K562 (cell line): ENCODE measurements at regions not wholly inside any gene's neighbourhood (a gene's known extent, or its start where the extent isn't known, plus 50 kb on each side); places are given as distances from the start of the nearest gene placed in this dataset.

ENCODE experiments used
- ATAC-seq: fragments of 200-7000 bp; cut with Tn5 transposase; 3 replicates; pipeline ENCODE4 v1.9.1; 2020; ENCODE audit warnings: moderate library complexity
- BruUV-seq: library from RNA; stranded (reverse); fragments of 400-500 nt; replicated peaks from 2 replicates; lab custom pipeline; 2021; lab: Mats Ljungman, UMichigan
- CTCF ChIA-PET: fragments of 300-600 bp; formaldehyde crosslinking; extraction: SDS; loops from one replicate; lab custom pipeline; 2021; ENCODE audit warnings: low intra/inter-chr PET ratio; lab: Yijun Ruan, JAX
- POLR2A ChIA-PET: fragments of 300-600, 350-650 bp; sonication (Branson Sonifier 250); formaldehyde crosslinking; extraction: SDS; loops from one replicate; lab custom pipeline; 2021; ENCODE audit warnings: antibody characterized with exemption, inconsistent platforms; lab: Yijun Ruan, JAX
- DNase-seq, 4 experiments: peaks; one replicate each; pipeline versions ENCODE4 v3.0.0 to v3.0.0-alpha.2; 2011 to 2018; ENCODE audit warnings: low spot score in 3 of 4, mixed read lengths in 3 of 4; ENCODE audit errors: extremely low read depth in 1 of 4
- FAIRE-seq: peaks from 2 replicates; lab custom pipeline; 2011; peaks lifted over from hg19 to GRCh38; lab: Jason Lieb, UNC
- H2AFZ ChIP-seq: 2 replicates; pipeline ENCODE4 v1.6.0; 2011; ENCODE audit warnings: low read depth, low read length, control low read depth, inconsistent platforms
- H3K27ac ChIP-seq: fragments of 200-600 bp; 3 replicates; pipeline ENCODE4 v1.8.0; 2011; ENCODE audit warnings: low read depth, mild to moderate bottlenecking, control low read depth, inconsistent platforms, low read length, moderate library complexity, mixed read lengths; ENCODE audit errors: extremely low read depth
- H3K27me3 ChIP-seq, 2 experiments: fragments of 300-600 bp in 1 of 2; 2 replicates in 1 of 2; 3 replicates in 1 of 2; pipeline versions ENCODE4 v1.6.0 to v1.8.0; 2011; ENCODE audit warnings: inconsistent platforms in 2 of 2, low read length in 2 of 2, mild to moderate bottlenecking in 1 of 2, mixed read lengths in 1 of 2, moderate library complexity in 1 of 2; ENCODE audit not compliant: control insufficient read depth in 2 of 2, insufficient read depth in 2 of 2
- H3K36me3 ChIP-seq: fragments of 300-600 bp; 3 replicates; pipeline ENCODE4 v1.8.0; 2011; ENCODE audit warnings: mild to moderate bottlenecking, low read length, inconsistent platforms; ENCODE audit not compliant: control insufficient read depth, insufficient read depth
- H3K4me1 ChIP-seq, 2 experiments: fragments of 200-600 bp in 1 of 2; replicated peaks in 1 of 2; 2 replicates in 1 of 2; 3 replicates in 1 of 2; pipeline versions ENCODE4 v1.5.1 to v1.8.0; 2011; ENCODE audit warnings: inconsistent platforms in 2 of 2, low read length in 2 of 2, mild to moderate bottlenecking in 1 of 2, mixed read lengths in 1 of 2, moderate library complexity in 1 of 2; ENCODE audit not compliant: control insufficient read depth in 2 of 2, insufficient read depth in 2 of 2
- H3K4me2 ChIP-seq: 2 replicates; pipeline ENCODE4 v1.6.1; 2011; ENCODE audit warnings: low read length, control low read depth, inconsistent platforms, mixed read lengths; ENCODE audit not compliant: insufficient read depth
- H3K4me3 ChIP-seq: fragments of 200-600 bp; sonication (generic), shearing (Covaris generic); 2 replicates; pipeline ENCODE4 v1.5.1; 2016; ENCODE audit warnings: control low read depth, inconsistent platforms
- H3K79me2 ChIP-seq: fragments of 200-600 bp; 3 replicates; pipeline ENCODE4 v1.8.0; 2011; ENCODE audit warnings: low read length, inconsistent platforms; ENCODE audit not compliant: control insufficient read depth, insufficient read depth
- H3K9ac ChIP-seq, 2 experiments: 2 replicates each; pipeline versions ENCODE4 v1.6.0 to v1.6.1; 2011; ENCODE audit warnings: low read depth in 2 of 2, low read length in 2 of 2, control low read depth in 1 of 2, inconsistent platforms in 1 of 2, mild to moderate bottlenecking in 1 of 2, mixed read lengths in 1 of 2; ENCODE audit not compliant: insufficient read depth in 1 of 2
- H3K9me1 ChIP-seq: one replicate; pipeline ENCODE4 v1.6.0; 2011; ENCODE audit warnings: inconsistent platforms, mild to moderate bottlenecking, low read length, moderate library complexity; ENCODE audit not compliant: control insufficient read depth, insufficient read depth
- H3K9me3 ChIP-seq: replicated peaks from 2 replicates; pipeline ENCODE4 v1.5.1; 2011; ENCODE audit warnings: low read depth, low read length, inconsistent platforms; ENCODE audit not compliant: control insufficient read depth, insufficient read depth
- H4K20me1 ChIP-seq: replicated peaks from 2 replicates; pipeline ENCODE4 v1.6.1; 2011; ENCODE audit warnings: low read length, inconsistent platforms, mixed read lengths; ENCODE audit not compliant: control insufficient read depth, insufficient read depth
- CSDE1 ChIP-seq, 2 experiments: fragments of 450-650 bp; IDR thresholded peaks; 2 replicates each; pipeline ENCODE4 v1.6.1; 2016; ENCODE audit warnings: mild to moderate bottlenecking in 1 of 2
- HMG20A ChIP-seq: fragments of 450-650 bp; formaldehyde crosslinking; conservative IDR thresholded peaks from 2 replicates; pipeline ENCODE4 v1.4.0; 2020; ENCODE audit warnings: mild to moderate bottlenecking, mixed read lengths
- HMG20B ChIP-seq: fragments of 250-450 bp; sonication (Bioruptor Pico); IDR thresholded peaks from 2 replicates; pipeline ENCODE4 v1.5.0; 2021; ENCODE audit warnings: mild to moderate bottlenecking
- NFXL1 ChIP-seq: fragments of 450-650 bp; formaldehyde crosslinking; IDR thresholded peaks from 2 replicates; pipeline ENCODE4 v1.4.0; 2021; ENCODE audit warnings: mild to moderate bottlenecking
- PPARD ChIP-seq: fragments of 250-450 bp; sonication (Bioruptor Pico); IDR thresholded peaks from 2 replicates; pipeline ENCODE4 v1.8.0; 2022; ENCODE audit warnings: inconsistent platforms, mild to moderate bottlenecking, moderate library complexity
- SREBF2 ChIP-seq: sonication (generic); formaldehyde crosslinking; IDR thresholded peaks from 2 replicates; pipeline ENCODE4 v1.4.0; 2020; ENCODE audit warnings: mild to moderate bottlenecking, missing genetic modification reagents
- ZNF224 ChIP-seq: sonication (generic); formaldehyde crosslinking; IDR thresholded peaks from 2 replicates; pipeline ENCODE4 v1.8.0; 2022; ENCODE audit warnings: mild to moderate bottlenecking, missing genetic modification reagents
- whole genome bisulfite sequencing: fragments of 100-300 bp; shearing (Covaris generic); methylation state at CpG from one replicate; pipeline ENCODE4 v1.1.6; 2016; ENCODE audit warnings: low coverage, mixed read lengths; ENCODE audit not compliant: insufficient coverage; ENCODE audit errors: missing lambda C conversion rate; 5-methylcytosine and 5-hydroxymethylcytosine counted together
- in situ Hi-C: fragments of 300-500 bp; cut with MboI; formaldehyde crosslinking; loops from 4 replicates; pipeline ENCODE4 v1.15.0; 2018; ENCODE audit warnings: inconsistent platforms, mixed read lengths
- intact Hi-C: fragments of 100-400 bp; cut with micrococcal nuclease; formaldehyde crosslinking; loops from 2 replicates; pipeline ENCODE4 v1.14.2; 2022
- TF ChIP-seq, protein P1 (sequence below): sonication (generic); formaldehyde crosslinking; IDR thresholded peaks from 2 replicates; pipeline ENCODE4 v1.8.0; 2022; ENCODE audit warnings: mild to moderate bottlenecking, missing genetic modification reagents
- TF ChIP-seq, protein P2 (sequence below): fragments of 450-650 bp; IDR thresholded peaks from 2 replicates; pipeline ENCODE4 v1.6.1; 2016; ENCODE audit warnings: mild to moderate bottlenecking, moderate library complexity

DNA sequence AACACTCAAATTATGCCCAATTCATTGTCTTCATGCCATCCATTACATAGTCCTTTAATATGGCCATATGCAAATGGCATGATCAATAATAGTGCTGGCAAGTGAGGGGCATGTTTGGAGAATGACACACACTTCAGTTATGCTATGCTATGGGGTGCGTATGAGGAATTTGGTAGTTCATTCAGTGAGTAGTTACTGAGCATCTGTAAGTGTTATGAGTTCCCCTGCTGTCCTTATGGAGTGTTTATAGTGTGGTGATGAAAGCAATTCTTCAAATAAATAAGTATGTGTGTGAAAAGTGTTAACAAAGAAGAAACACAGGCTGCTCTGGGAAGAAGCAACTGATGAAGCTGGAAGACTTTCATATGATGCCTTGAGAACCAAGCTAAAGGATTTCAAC, 383.7 kb upstream of the SLC14A2 start:
- no peaks in the 10 kb centered on the region for H3K4me1 ChIP-seq
- no peak for DNase-seq
- H3K27ac ChIP-seq = no peak overlapping the region
- ATAC-seq = no peak
- no peak overlapping the region for H3K4me2 ChIP-seq
- no peak for FAIRE-seq
- H3K4me3 ChIP-seq = no peak overlapping the region
- H3K36me3 ChIP-seq = no peaks in the 10 kb centered on the region
- no peak overlapping the region for H3K9ac ChIP-seq
- ChIA-PET POLR2A (interaction anchor here (0.6 kb wide), 1 partner anchor 763 kb away, joined by 3 read pairs; no protein-coding TSS in a partner anchor), CTCF (no interaction called here)
- intact Hi-C loops (no loop called here), in situ Hi-C loops (no loop called here)
- no peaks in the 10 kb centered on the region for H3K9me3 ChIP-seq
- H3K9me1 ChIP-seq = no peaks in the 10 kb centered on the region
- WGBS = 0% methylated on average over 1 of the region's 1 CpG
- no peaks in the 10 kb centered on the region for H4K20me1 ChIP-seq
- no peak for TF ChIP-seq SREBF2
- TF ChIP-seq, protein P1, sequence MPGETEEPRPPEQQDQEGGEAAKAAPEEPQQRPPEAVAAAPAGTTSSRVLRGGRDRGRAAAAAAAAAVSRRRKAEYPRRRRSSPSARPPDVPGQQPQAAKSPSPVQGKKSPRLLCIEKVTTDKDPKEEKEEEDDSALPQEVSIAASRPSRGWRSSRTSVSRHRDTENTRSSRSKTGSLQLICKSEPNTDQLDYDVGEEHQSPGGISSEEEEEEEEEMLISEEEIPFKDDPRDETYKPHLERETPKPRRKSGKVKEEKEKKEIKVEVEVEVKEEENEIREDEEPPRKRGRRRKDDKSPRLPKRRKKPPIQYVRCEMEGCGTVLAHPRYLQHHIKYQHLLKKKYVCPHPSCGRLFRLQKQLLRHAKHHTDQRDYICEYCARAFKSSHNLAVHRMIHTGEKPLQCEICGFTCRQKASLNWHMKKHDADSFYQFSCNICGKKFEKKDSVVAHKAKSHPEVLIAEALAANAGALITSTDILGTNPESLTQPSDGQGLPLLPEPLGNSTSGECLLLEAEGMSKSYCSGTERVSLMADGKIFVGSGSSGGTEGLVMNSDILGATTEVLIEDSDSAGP = no peak
- TF ChIP-seq HMG20B = no peak
- no peak for TF ChIP-seq HMG20A (CRISPR knock-in tag)
- no peak for TF ChIP-seq NFXL1 (CRISPR knock-in tag)
- TF ChIP-seq ZNF224 (CRISPR knock-in tag) = no peak
- TF ChIP-seq, protein P2, sequence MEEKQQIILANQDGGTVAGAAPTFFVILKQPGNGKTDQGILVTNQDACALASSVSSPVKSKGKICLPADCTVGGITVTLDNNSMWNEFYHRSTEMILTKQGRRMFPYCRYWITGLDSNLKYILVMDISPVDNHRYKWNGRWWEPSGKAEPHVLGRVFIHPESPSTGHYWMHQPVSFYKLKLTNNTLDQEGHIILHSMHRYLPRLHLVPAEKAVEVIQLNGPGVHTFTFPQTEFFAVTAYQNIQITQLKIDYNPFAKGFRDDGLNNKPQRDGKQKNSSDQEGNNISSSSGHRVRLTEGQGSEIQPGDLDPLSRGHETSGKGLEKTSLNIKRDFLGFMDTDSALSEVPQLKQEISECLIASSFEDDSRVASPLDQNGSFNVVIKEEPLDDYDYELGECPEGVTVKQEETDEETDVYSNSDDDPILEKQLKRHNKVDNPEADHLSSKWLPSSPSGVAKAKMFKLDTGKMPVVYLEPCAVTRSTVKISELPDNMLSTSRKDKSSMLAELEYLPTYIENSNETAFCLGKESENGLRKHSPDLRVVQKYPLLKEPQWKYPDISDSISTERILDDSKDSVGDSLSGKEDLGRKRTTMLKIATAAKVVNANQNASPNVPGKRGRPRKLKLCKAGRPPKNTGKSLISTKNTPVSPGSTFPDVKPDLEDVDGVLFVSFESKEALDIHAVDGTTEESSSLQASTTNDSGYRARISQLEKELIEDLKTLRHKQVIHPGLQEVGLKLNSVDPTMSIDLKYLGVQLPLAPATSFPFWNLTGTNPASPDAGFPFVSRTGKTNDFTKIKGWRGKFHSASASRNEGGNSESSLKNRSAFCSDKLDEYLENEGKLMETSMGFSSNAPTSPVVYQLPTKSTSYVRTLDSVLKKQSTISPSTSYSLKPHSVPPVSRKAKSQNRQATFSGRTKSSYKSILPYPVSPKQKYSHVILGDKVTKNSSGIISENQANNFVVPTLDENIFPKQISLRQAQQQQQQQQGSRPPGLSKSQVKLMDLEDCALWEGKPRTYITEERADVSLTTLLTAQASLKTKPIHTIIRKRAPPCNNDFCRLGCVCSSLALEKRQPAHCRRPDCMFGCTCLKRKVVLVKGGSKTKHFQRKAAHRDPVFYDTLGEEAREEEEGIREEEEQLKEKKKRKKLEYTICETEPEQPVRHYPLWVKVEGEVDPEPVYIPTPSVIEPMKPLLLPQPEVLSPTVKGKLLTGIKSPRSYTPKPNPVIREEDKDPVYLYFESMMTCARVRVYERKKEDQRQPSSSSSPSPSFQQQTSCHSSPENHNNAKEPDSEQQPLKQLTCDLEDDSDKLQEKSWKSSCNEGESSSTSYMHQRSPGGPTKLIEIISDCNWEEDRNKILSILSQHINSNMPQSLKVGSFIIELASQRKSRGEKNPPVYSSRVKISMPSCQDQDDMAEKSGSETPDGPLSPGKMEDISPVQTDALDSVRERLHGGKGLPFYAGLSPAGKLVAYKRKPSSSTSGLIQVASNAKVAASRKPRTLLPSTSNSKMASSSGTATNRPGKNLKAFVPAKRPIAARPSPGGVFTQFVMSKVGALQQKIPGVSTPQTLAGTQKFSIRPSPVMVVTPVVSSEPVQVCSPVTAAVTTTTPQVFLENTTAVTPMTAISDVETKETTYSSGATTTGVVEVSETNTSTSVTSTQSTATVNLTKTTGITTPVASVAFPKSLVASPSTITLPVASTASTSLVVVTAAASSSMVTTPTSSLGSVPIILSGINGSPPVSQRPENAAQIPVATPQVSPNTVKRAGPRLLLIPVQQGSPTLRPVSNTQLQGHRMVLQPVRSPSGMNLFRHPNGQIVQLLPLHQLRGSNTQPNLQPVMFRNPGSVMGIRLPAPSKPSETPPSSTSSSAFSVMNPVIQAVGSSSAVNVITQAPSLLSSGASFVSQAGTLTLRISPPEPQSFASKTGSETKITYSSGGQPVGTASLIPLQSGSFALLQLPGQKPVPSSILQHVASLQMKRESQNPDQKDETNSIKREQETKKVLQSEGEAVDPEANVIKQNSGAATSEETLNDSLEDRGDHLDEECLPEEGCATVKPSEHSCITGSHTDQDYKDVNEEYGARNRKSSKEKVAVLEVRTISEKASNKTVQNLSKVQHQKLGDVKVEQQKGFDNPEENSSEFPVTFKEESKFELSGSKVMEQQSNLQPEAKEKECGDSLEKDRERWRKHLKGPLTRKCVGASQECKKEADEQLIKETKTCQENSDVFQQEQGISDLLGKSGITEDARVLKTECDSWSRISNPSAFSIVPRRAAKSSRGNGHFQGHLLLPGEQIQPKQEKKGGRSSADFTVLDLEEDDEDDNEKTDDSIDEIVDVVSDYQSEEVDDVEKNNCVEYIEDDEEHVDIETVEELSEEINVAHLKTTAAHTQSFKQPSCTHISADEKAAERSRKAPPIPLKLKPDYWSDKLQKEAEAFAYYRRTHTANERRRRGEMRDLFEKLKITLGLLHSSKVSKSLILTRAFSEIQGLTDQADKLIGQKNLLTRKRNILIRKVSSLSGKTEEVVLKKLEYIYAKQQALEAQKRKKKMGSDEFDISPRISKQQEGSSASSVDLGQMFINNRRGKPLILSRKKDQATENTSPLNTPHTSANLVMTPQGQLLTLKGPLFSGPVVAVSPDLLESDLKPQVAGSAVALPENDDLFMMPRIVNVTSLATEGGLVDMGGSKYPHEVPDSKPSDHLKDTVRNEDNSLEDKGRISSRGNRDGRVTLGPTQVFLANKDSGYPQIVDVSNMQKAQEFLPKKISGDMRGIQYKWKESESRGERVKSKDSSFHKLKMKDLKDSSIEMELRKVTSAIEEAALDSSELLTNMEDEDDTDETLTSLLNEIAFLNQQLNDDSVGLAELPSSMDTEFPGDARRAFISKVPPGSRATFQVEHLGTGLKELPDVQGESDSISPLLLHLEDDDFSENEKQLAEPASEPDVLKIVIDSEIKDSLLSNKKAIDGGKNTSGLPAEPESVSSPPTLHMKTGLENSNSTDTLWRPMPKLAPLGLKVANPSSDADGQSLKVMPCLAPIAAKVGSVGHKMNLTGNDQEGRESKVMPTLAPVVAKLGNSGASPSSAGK = no peak
- TF ChIP-seq PPARD (CRISPR knock-in tag) = no peak
- no peak for TF ChIP-seq CSDE1 (IDR thresholded peaks at IDR 0.05)
- no peaks in the 10 kb centered on the region for H3K27me3 ChIP-seq
- BruUV-seq = no TSS peak
- H3K79me2 ChIP-seq = no peaks in the 10 kb centered on the region
- no peak overlapping the region for H2AFZ ChIP-seq
